Smooth muscle cell (in vitro differentiated cells): ENCODE measurements at regions not wholly inside any gene's neighbourhood (a gene's known extent, or its start where the extent isn't known, plus 50 kb on each side); places are given as distances from the start of the nearest gene placed in this dataset.

Experiments used
- DNase-seq: peaks from one replicate; lab custom pipeline; 2025; ENCODE audit not compliant: unreplicated experiment; lab: John Stamatoyannopoulos, UW
- H2AFZ ChIP-seq: fragments of 200-600 bp; sonication (generic); 2 replicates; pipeline ENCODE4 v1.6.0; 2016; ENCODE audit warnings: antibody characterized with exemption, low read depth, mild to moderate bottlenecking
- H3F3A ChIP-seq: fragments of 200-600 bp; sonication (generic); 2 replicates; pipeline ENCODE4 v1.6.0; 2017; ENCODE audit warnings: antibody characterized with exemption, low read depth
- H3K27ac ChIP-seq: fragments of 200-600 bp; sonication (generic); 2 replicates; pipeline ENCODE4 v1.5.1; 2016; ENCODE audit warnings: low read depth, mild to moderate bottlenecking
- H3K27me3 ChIP-seq: fragments of 200-600 bp; sonication (generic); 2 replicates; pipeline ENCODE4 v1.6.1; 2016; ENCODE audit warnings: low read depth, mild to moderate bottlenecking
- H3K36me3 ChIP-seq: fragments of 200-600 bp; sonication (generic); 2 replicates; pipeline ENCODE4 v1.5.1; 2016; ENCODE audit warnings: low read depth
- H3K4me1 ChIP-seq: fragments of 200-600 bp; sonication (generic); 2 replicates; pipeline ENCODE4 v1.5.1; 2016; ENCODE audit warnings: low read depth
- H3K4me2 ChIP-seq: fragments of 200-600 bp; sonication (generic); 2 replicates; pipeline ENCODE4 v1.6.0; 2016; ENCODE audit warnings: mild to moderate bottlenecking
- H3K4me3 ChIP-seq: fragments of 200-600 bp; sonication (generic); 2 replicates; pipeline ENCODE4 v1.5.1; 2016; ENCODE audit warnings: mild to moderate bottlenecking
- H3K79me2 ChIP-seq: fragments of 200-600 bp; sonication (generic); 2 replicates; pipeline ENCODE4 v1.6.0; 2016; ENCODE audit warnings: low read depth, mild to moderate bottlenecking
- H3K9ac ChIP-seq: fragments of 200-600 bp; sonication (generic); 2 replicates; pipeline ENCODE4 v1.6.0; 2016; ENCODE audit warnings: low read depth
- H3K9me3 ChIP-seq: fragments of 200-600 bp; sonication (generic); replicated peaks from 2 replicates; pipeline ENCODE4 v1.5.1; 2016; ENCODE audit warnings: low read depth
- H4K20me1 ChIP-seq: fragments of 200-600 bp; sonication (generic); 2 replicates; pipeline ENCODE4 v1.6.0; 2016; ENCODE audit warnings: low read depth
- CTCF ChIP-seq: fragments of 200-600 bp; sonication (generic); IDR thresholded peaks from 2 replicates; pipeline ENCODE4 v1.5.1; 2017; ENCODE audit warnings: borderline replicate concordance, mild to moderate bottlenecking, antibody characterized with exemption; ENCODE audit not compliant: insufficient read depth, poor library complexity, severe bottlenecking
- WGBS: methylation state at CpG from one replicate; pipeline ENCODE4 v1.1.7; 2016; ENCODE audit warnings: low lambda C conversion rate; 5-methylcytosine and 5-hydroxymethylcytosine counted together

GRCh38 chr3:74850381-74850780 lies 235.9 kb upstream of the CNTN3 start:
- no peak for DNase-seq
- no peak overlapping the region for H3K4me2 ChIP-seq
- H3K27ac ChIP-seq, result no peak overlapping the region
- 87% methylated on average over 3 of the region's 3 CpGs for WGBS
- no peaks in the 10 kb centered on the region for H3K27me3 ChIP-seq
- H3K4me1 ChIP-seq, result no peaks in the 10 kb centered on the region
- no peak overlapping the region for H2AFZ ChIP-seq
- no peaks in the 10 kb centered on the region for H3K9me3 ChIP-seq
- TF ChIP-seq CTCF, result no peak
- H3K36me3 ChIP-seq, result no peaks in the 10 kb centered on the region
- H3K9ac ChIP-seq, result no peak overlapping the region
- no peaks in the 10 kb centered on the region for H4K20me1 ChIP-seq
- no peaks in the 10 kb centered on the region for H3F3A ChIP-seq
- H3K79me2 ChIP-seq, result no peaks in the 10 kb centered on the region
- no peak overlapping the region for H3K4me3 ChIP-seq

- H3K4me2 ChIP-seq, result no peak overlapping the region
- TF ChIP-seq CTCF, result no peak
- no peak overlapping the region for H3K27ac ChIP-seq
- H4K20me1 ChIP-seq, result no peaks in the 10 kb centered on the region
- H3K4me1 ChIP-seq, result no peaks in the 10 kb centered on the region
- H3K9me3 ChIP-seq, result no peaks in the 10 kb centered on the region
- H3K27me3 ChIP-seq, result no peaks in the 10 kb centered on the region
- no peaks in the 10 kb centered on the region for H3F3A ChIP-seq
- H3K4me3 ChIP-seq, result no peak overlapping the region
- 89% methylated on average over 4 of the region's 4 CpGs for WGBS
- H3K79me2 ChIP-seq, result no peaks in the 10 kb centered on the region
- DNase-seq, result no peak
- H3K9ac ChIP-seq, result no peak overlapping the region
- no peaks in the 10 kb centered on the region for H3K36me3 ChIP-seq
- no peak overlapping the region for H2AFZ ChIP-seq
These were observed 232.6 kb upstream of the CNTN3 start for GRCh38 chr3:74847093-74847492.

GRCh38 chr3:74845081-74845480 lies 230.6 kb upstream of the CNTN3 start:
- Histone ChIP-seq H4K20me1 (no peaks in the 10 kb centered on the region), H3K36me3 (no peaks in the 10 kb centered on the region), H3K27me3 (no peaks in the 10 kb centered on the region), H3K4me2 (no peak overlapping the region), H3K4me3 (no peak overlapping the region), H3K27ac (peak overlapping the region; percentile 20), H3F3A (no peaks in the 10 kb centered on the region), H3K4me1 (no peaks in the 10 kb centered on the region), H3K9me3 (no peaks in the 10 kb centered on the region), H3K9ac (no peak overlapping the region), H3K79me2 (no peaks in the 10 kb centered on the region), H2AFZ (no peak overlapping the region)
- no peak for DNase-seq
- 70% methylated on average over 1 of the region's 1 CpG for WGBS
- no peak for TF ChIP-seq CTCF

- H3K4me3 ChIP-seq, result no peak overlapping the region
- no peak overlapping the region for H3K9ac ChIP-seq
- H3K4me2 ChIP-seq, result no peak overlapping the region
- WGBS, result 47% methylated on average over 1 of the region's 1 CpG
- H4K20me1 ChIP-seq, result no peaks in the 10 kb centered on the region
- no peak overlapping the region for H2AFZ ChIP-seq
- H3K27me3 ChIP-seq, result no peaks in the 10 kb centered on the region
- TF ChIP-seq CTCF, result no peak
- no peaks in the 10 kb centered on the region for H3K4me1 ChIP-seq
- H3K36me3 ChIP-seq, result no peaks in the 10 kb centered on the region
- H3K79me2 ChIP-seq, result no peaks in the 10 kb centered on the region
- H3K9me3 ChIP-seq, result no peaks in the 10 kb centered on the region
- peak overlapping the region; percentile 20 for H3K27ac ChIP-seq
- H3F3A ChIP-seq, result no peaks in the 10 kb centered on the region
- no peak for DNase-seq
These were observed 230.0 kb upstream of the CNTN3 start for GRCh38 chr3:74844428-74844827.
